ENCODE measurements at regions not wholly inside any gene's neighbourhood (a gene's known extent, or its start where the extent isn't known, plus 50 kb on each side); places are given as distances from the start of the nearest gene placed in this dataset.

DNA sequence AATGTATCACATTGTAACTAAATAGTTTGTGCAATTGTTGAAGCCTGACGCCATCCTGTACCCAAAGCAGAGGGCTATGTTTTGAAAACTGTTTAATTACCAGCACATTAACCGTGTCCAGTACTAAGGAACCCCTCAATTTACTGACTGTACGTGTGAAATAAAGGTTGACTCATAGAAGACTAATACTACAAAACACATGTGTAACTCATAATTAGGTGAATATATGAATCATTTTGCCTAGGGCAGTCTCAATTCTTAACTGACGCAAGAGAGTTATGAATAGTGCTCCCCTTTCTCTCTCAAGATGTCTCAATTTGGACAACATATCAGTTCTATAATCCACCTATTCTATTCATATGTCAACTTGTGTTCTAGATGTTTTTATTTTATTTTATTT is 558.4 kb downstream of the PRDM9 start:
- H3K9me3 ChIP-seq (ENCODE audit: control insufficient read depth, insufficient read depth, low read depth, low read length), result no peaks in the 10 kb centered on the region
- no peaks in the 10 kb centered on the region for H4K20me1 ChIP-seq (ENCODE audit: control insufficient read depth, extremely low read depth, insufficient read depth, low read length)
- H3K27ac ChIP-seq (ENCODE audit: insufficient read depth, low read length), result no peak overlapping the region
- no peaks in the 10 kb centered on the region for H3K79me2 ChIP-seq (ENCODE audit: control insufficient read depth, insufficient read depth, low read length)
- H3K36me3 ChIP-seq (ENCODE audit: control insufficient read depth, insufficient read depth, low read length), result no peaks in the 10 kb centered on the region
- H3K4me1 ChIP-seq (ENCODE audit: control insufficient read depth, extremely low read depth, insufficient read depth, low read length), result no peaks in the 10 kb centered on the region
- H3K9ac ChIP-seq (ENCODE audit: insufficient read depth, low read length), result no peak overlapping the region
- H2AFZ ChIP-seq (ENCODE audit: low read length), result no peak overlapping the region
- no peak overlapping the region for H3K4me2 ChIP-seq (ENCODE audit: extremely low read depth, insufficient read depth, low read length)
- H3K4me3 ChIP-seq (replicated peaks in 1 of 4; ENCODE audit: control extremely low read depth in 1 of 4, insufficient read depth in 1 of 4, low read depth in 3 of 4, low read length in 4 of 4), result no peak overlapping the region
- H3K27me3 ChIP-seq (ENCODE audit: control insufficient read depth, insufficient read depth, low read length), result no peaks in the 10 kb centered on the region
- no peak for DNase-seq (ENCODE audit: low read depth in 2 of 2)
- TF ChIP-seq, protein P1, sequence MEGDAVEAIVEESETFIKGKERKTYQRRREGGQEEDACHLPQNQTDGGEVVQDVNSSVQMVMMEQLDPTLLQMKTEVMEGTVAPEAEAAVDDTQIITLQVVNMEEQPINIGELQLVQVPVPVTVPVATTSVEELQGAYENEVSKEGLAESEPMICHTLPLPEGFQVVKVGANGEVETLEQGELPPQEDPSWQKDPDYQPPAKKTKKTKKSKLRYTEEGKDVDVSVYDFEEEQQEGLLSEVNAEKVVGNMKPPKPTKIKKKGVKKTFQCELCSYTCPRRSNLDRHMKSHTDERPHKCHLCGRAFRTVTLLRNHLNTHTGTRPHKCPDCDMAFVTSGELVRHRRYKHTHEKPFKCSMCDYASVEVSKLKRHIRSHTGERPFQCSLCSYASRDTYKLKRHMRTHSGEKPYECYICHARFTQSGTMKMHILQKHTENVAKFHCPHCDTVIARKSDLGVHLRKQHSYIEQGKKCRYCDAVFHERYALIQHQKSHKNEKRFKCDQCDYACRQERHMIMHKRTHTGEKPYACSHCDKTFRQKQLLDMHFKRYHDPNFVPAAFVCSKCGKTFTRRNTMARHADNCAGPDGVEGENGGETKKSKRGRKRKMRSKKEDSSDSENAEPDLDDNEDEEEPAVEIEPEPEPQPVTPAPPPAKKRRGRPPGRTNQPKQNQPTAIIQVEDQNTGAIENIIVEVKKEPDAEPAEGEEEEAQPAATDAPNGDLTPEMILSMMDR (conservative IDR thresholded peaks at IDR 0.05 in 1 of 2, IDR thresholded peaks at IDR 0.05 in 1 of 2; ENCODE audit: low read depth in 1 of 2, low read length in 2 of 2), result no peak
- no peak for TF ChIP-seq EZH2 (IDR thresholded peaks at IDR 0.05; ENCODE audit: low read length, missing control alignments)

DNA sequence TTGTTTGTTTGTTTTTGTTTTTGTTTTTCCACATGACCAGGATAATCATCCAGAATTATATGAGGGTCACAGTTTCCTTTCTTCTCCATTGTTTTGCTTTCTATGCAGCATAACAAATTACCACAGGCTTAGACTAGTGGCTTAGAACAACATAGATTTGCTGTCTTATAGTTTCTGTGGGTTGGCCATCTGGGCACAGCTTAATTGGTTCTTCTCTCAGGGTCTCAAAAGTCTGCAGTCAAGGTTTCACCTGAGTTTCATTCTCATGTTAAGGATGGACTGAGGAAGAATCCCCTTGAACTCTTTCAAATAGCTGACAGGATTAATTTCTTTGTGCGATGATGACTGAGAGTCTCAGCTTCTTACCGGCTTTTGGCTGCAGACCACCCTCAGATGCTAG is 559.8 kb downstream of the PRDM9 start:
- no peaks in the 10 kb centered on the region for H3K79me2 ChIP-seq (ENCODE audit: control insufficient read depth, insufficient read depth, low read length)
- H3K9ac ChIP-seq (ENCODE audit: insufficient read depth, low read length), result no peak overlapping the region
- no peaks in the 10 kb centered on the region for H3K4me1 ChIP-seq (ENCODE audit: control insufficient read depth, extremely low read depth, insufficient read depth, low read length)
- no peaks in the 10 kb centered on the region for H3K9me3 ChIP-seq (ENCODE audit: control insufficient read depth, insufficient read depth, low read depth, low read length)
- H2AFZ ChIP-seq (ENCODE audit: low read length), result no peak overlapping the region
- no peaks in the 10 kb centered on the region for H3K27me3 ChIP-seq (ENCODE audit: control insufficient read depth, insufficient read depth, low read length)
- H3K4me3 ChIP-seq (replicated peaks in 1 of 4; ENCODE audit: control extremely low read depth in 1 of 4, insufficient read depth in 1 of 4, low read depth in 3 of 4, low read length in 4 of 4), result no peak overlapping the region
- H3K4me2 ChIP-seq (ENCODE audit: extremely low read depth, insufficient read depth, low read length), result no peak overlapping the region
- no peak for DNase-seq (ENCODE audit: low read depth in 2 of 2)
- H3K27ac ChIP-seq (ENCODE audit: insufficient read depth, low read length), result no peak overlapping the region
- H4K20me1 ChIP-seq (ENCODE audit: control insufficient read depth, extremely low read depth, insufficient read depth, low read length), result no peaks in the 10 kb centered on the region
- TF ChIP-seq, protein P1 (conservative IDR thresholded peaks at IDR 0.05 in 1 of 2, IDR thresholded peaks at IDR 0.05 in 1 of 2; ENCODE audit: low read depth in 1 of 2, low read length in 2 of 2), result no peak
- no peak for TF ChIP-seq EZH2 (IDR thresholded peaks at IDR 0.05; ENCODE audit: low read length, missing control alignments)
- no peaks in the 10 kb centered on the region for H3K36me3 ChIP-seq (ENCODE audit: control insufficient read depth, insufficient read depth, low read length)

DNA sequence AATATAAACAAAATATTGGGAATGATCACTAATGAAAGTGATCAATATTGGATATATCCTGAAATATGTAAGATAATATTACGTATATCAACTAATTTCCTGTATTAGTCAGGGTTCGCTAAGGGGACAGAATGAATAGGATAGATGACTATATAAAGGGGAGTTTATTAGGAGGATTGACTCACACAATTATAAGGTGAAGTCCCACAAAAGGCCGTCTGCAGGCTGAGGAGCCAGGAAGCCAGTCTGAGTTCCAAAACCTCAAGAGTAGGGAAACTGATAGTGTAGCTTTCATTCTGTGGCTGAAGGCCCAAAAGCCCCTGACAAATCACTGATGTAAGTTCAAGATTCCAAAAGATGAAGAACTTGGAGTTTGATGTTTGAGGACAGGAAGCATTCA is 561.1 kb downstream of the PRDM9 start:
- no peaks in the 10 kb centered on the region for H3K4me1 ChIP-seq (ENCODE audit: control insufficient read depth, extremely low read depth, insufficient read depth, low read length)

More for the DNA sequence above, 561.1 kb downstream of the PRDM9 start:
- no peaks in the 10 kb centered on the region for H3K9me3 ChIP-seq (ENCODE audit: control insufficient read depth, insufficient read depth, low read depth, low read length)
- no peak overlapping the region for H3K9ac ChIP-seq (ENCODE audit: insufficient read depth, low read length)
- H3K79me2 ChIP-seq (ENCODE audit: control insufficient read depth, insufficient read depth, low read length), result no peaks in the 10 kb centered on the region
- H3K36me3 ChIP-seq (ENCODE audit: control insufficient read depth, insufficient read depth, low read length), result no peaks in the 10 kb centered on the region
- DNase-seq (ENCODE audit: low read depth in 2 of 2), result no peak
- H2AFZ ChIP-seq (ENCODE audit: low read length), result no peak overlapping the region
- no peaks in the 10 kb centered on the region for H4K20me1 ChIP-seq (ENCODE audit: control insufficient read depth, extremely low read depth, insufficient read depth, low read length)
- H3K4me2 ChIP-seq (ENCODE audit: extremely low read depth, insufficient read depth, low read length), result no peak overlapping the region
- no peaks in the 10 kb centered on the region for H3K27me3 ChIP-seq (ENCODE audit: control insufficient read depth, insufficient read depth, low read length)
- TF ChIP-seq, protein P1 (conservative IDR thresholded peaks at IDR 0.05 in 1 of 2, IDR thresholded peaks at IDR 0.05 in 1 of 2; ENCODE audit: low read depth in 1 of 2, low read length in 2 of 2), result no peak
- TF ChIP-seq EZH2 (IDR thresholded peaks at IDR 0.05; ENCODE audit: low read length, missing control alignments), result no peak
- H3K27ac ChIP-seq (ENCODE audit: insufficient read depth, low read length), result no peak overlapping the region
- H3K4me3 ChIP-seq (replicated peaks in 1 of 4; ENCODE audit: control extremely low read depth in 1 of 4, insufficient read depth in 1 of 4, low read depth in 3 of 4, low read length in 4 of 4), result no peak overlapping the region

All from fibroblast of lung (primary cell).